ENCODE measurements at regions not wholly inside any gene's neighbourhood (a gene's known extent, or its start where the extent isn't known, plus 50 kb on each side); places are given as distances from the start of the nearest gene placed in this dataset.

GRCh38 chr2:194223218-194223617 is 1433.8 kb upstream of the SLC39A10 start:
- no peaks in the 10 kb centered on the region for H3K4me1 ChIP-seq (ENCODE audit: insufficient read depth)
- H3K36me3 ChIP-seq (replicated peaks; ENCODE audit: insufficient read depth, low read depth), result no peaks in the 10 kb centered on the region
- no peak overlapping the region for H2AFZ ChIP-seq
- no peaks in the 10 kb centered on the region for H3K9me3 ChIP-seq (ENCODE audit: low read depth)
- H3K27ac ChIP-seq, result no peak overlapping the region
- 34% methylated on average over 1 of the region's 1 CpG for WGBS (ENCODE audit: low lambda C conversion rate, missing lambda C conversion rate)
- no peak overlapping the region for H3K4me3 ChIP-seq
- H3K4me2 ChIP-seq, result no peak overlapping the region
- no peaks in the 10 kb centered on the region for H4K20me1 ChIP-seq (ENCODE audit: insufficient read depth, poor library complexity, severe bottlenecking)
- no peak for DNase-seq (ENCODE audit: low spot score)
- no peaks in the 10 kb centered on the region for H3K27me3 ChIP-seq
- no peaks in the 10 kb centered on the region for H3K9me2 ChIP-seq (replicated peaks; ENCODE audit: insufficient read depth)
- no peak for TF ChIP-seq EZH2 (IDR thresholded peaks at IDR 0.05; ENCODE audit: borderline replicate concordance)
- no peak for TF ChIP-seq CTCF (IDR thresholded peaks at IDR 0.05; ENCODE audit: poor library complexity)
- TF ChIP-seq EZH2phosphoT487 (IDR thresholded peaks at IDR 0.05; ENCODE audit: low read depth, severe bottlenecking, unreplicated experiment), result no peak
- no peaks in the 10 kb centered on the region for H3K79me2 ChIP-seq

- H3K79me2 ChIP-seq, result no peaks in the 10 kb centered on the region
- H3K27me3 ChIP-seq, result no peaks in the 10 kb centered on the region
- H3K4me2 ChIP-seq, result no peak overlapping the region
- H3K9me2 ChIP-seq (replicated peaks; ENCODE audit: insufficient read depth), result no peaks in the 10 kb centered on the region
- no peak for DNase-seq (ENCODE audit: low spot score)
- no peaks in the 10 kb centered on the region for H3K4me1 ChIP-seq (ENCODE audit: insufficient read depth)
- no peaks in the 10 kb centered on the region for H4K20me1 ChIP-seq (ENCODE audit: insufficient read depth, poor library complexity, severe bottlenecking)
- no peaks in the 10 kb centered on the region for H3K9me3 ChIP-seq (ENCODE audit: low read depth)
- no peak overlapping the region for H2AFZ ChIP-seq
- TF ChIP-seq CTCF (IDR thresholded peaks at IDR 0.05; ENCODE audit: poor library complexity) (no peak), EZH2 (IDR thresholded peaks at IDR 0.05; ENCODE audit: borderline replicate concordance) (no peak), EZH2phosphoT487 (IDR thresholded peaks at IDR 0.05; ENCODE audit: low read depth, severe bottlenecking, unreplicated experiment) (no peak)
- H3K27ac ChIP-seq, result no peak overlapping the region
- no peak overlapping the region for H3K4me3 ChIP-seq
- H3K36me3 ChIP-seq (replicated peaks; ENCODE audit: insufficient read depth, low read depth), result no peaks in the 10 kb centered on the region
These were observed 1442.8 kb upstream of the SLC39A10 start for GRCh38 chr2:194214192-194214591.

- H3K27me3 ChIP-seq, result no peaks in the 10 kb centered on the region
- no peak for DNase-seq (ENCODE audit: low spot score)
- H4K20me1 ChIP-seq (ENCODE audit: insufficient read depth, poor library complexity, severe bottlenecking), result no peaks in the 10 kb centered on the region
- H3K4me3 ChIP-seq, result no peak overlapping the region
- H3K27ac ChIP-seq, result no peak overlapping the region
- H3K9me3 ChIP-seq (ENCODE audit: low read depth), result no peaks in the 10 kb centered on the region
- no peaks in the 10 kb centered on the region for H3K79me2 ChIP-seq
- TF ChIP-seq CTCF (IDR thresholded peaks at IDR 0.05; ENCODE audit: poor library complexity) (no peak), EZH2 (IDR thresholded peaks at IDR 0.05; ENCODE audit: borderline replicate concordance) (no peak), EZH2phosphoT487 (IDR thresholded peaks at IDR 0.05; ENCODE audit: low read depth, severe bottlenecking, unreplicated experiment) (no peak)
- H3K36me3 ChIP-seq (replicated peaks; ENCODE audit: insufficient read depth, low read depth), result no peaks in the 10 kb centered on the region
- no peak overlapping the region for H2AFZ ChIP-seq
- H3K4me1 ChIP-seq (ENCODE audit: insufficient read depth), result no peaks in the 10 kb centered on the region
- no peaks in the 10 kb centered on the region for H3K9me2 ChIP-seq (replicated peaks; ENCODE audit: insufficient read depth)
- no peak overlapping the region for H3K4me2 ChIP-seq
- 77% methylated on average over 5 of the region's 5 CpGs for WGBS (ENCODE audit: low lambda C conversion rate, missing lambda C conversion rate)
These were observed 1451.3 kb upstream of the SLC39A10 start for GRCh38 chr2:194205568-194206227.

Measured in hepatocyte (in vitro differentiated cells).